ENCODE measurements at regions not wholly inside any gene's neighbourhood (a gene's known extent, or its start where the extent isn't known, plus 50 kb on each side); places are given as distances from the start of the nearest gene placed in this dataset. TPM values are rescaled to one million over a fixed set of nuclear protein-coding genes. Genes with fewer than 3 reads are reported as not detected.

- Histone ChIP-seq H3K36me3 (ENCODE audit: control insufficient read depth, insufficient read depth, low read length) (no peaks in the 10 kb centered on the region), H3K27me3 (ENCODE audit: control insufficient read depth, insufficient read depth, low read length) (no peaks in the 10 kb centered on the region), H3K4me1 (ENCODE audit: control insufficient read depth, insufficient read depth, low read length) (peaks cover 5% of the 10 kb centered on the region), H3K9me3 (ENCODE audit: control insufficient read depth, insufficient read depth, low read length) (no peaks in the 10 kb centered on the region), H3K27ac (ENCODE audit: low read depth, low read length) (no peak overlapping the region), H3K4me3 (ENCODE audit: low read depth, low read length) (no peak overlapping the region)
- 87% methylated on average over 4 of the region's 5 CpGs for WGBS (ENCODE audit: insufficient coverage)
- DNase-seq (ENCODE audit: low read depth in 4 of 6, low spot score in 6 of 6): no peak
Observed at GRCh38 chr5:154528005-154528594, 50.1 kb upstream of the HAND1 start.

Small RNA genes lying in the stretch of these regions (small RNA-seq; reads per million reads assigned to genes)
- gene MIR1303 (ENCODE audit: low replicate concordance) (not detected), gene MIR3141 (ENCODE audit: low replicate concordance) (not detected)
